HS-27A (cell line): ENCODE measurements at regions not wholly inside any gene's neighbourhood (a gene's known extent, or its start where the extent isn't known, plus 50 kb on each side); places are given as distances from the start of the nearest gene placed in this dataset.

Experiments used
- DNase-seq: peaks from one replicate; pipeline ENCODE4 v3.0.0-alpha.2; 2012; ENCODE audit warnings: low read depth, missing footprints

DNA sequence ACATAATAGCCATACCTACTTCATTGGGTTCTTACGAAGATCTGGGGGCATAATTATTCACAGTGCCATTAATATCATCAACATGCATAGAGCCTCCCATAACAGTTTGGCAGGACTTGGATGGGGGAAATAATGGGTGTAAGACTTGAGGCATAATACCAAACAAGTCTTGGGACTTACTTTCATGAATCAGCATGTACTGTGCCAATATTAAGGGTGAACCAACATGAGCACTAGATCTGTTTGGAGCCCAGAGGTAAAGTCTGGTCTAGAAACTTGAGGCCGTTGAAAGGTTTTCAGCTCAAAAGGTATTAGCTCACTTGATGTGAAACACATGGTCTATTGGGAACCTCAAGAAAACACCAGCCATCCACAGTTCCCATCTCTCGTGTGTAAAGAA is 56.7 kb upstream of the ZC3H11B start:
- DNase-seq = no peak

DNA sequence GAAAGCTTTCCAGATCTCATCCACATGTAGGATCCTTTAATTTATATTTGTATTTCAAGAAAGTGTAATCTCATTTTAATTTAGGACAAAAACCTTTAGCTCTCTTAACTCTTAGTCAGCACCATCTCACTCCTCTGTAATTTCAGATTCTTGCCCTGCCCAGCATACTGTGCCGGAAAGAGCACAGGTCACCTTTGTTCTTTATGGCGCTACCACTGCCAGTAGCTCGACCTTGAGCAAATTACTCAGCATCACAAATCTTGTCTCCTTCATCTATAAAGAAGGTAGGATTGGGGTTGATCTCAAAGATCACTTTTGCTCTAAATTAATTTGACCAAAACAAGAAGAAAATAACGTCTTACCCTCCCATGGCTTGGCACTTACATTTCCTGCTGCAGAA is 56.1 kb upstream of the ZC3H11B start:
- no peak for DNase-seq

DNA sequence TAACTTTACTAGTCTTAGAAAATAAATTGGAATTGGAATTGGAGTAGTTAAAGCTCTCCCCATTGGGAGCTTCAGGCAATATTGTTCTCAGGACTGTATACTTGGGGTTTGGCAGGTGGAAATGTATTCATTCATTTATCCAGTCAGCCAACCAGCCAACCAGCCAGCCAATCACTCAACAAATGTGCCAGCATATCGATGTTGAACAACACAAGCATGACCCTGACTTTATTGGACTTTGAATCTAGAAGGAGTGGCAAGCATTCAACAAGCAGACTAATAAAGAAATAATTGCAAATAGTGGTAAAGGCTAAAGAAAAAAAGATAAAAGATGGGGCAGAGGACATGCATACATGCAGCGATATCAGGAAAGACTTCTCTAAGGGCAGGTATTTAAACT is 55.5 kb upstream of the ZC3H11B start:
- no peak for DNase-seq

- no peak for DNase-seq
These were observed 53.3 kb upstream of the ZC3H11B start for GRCh38 chr1:219666242-219666641.

DNA sequence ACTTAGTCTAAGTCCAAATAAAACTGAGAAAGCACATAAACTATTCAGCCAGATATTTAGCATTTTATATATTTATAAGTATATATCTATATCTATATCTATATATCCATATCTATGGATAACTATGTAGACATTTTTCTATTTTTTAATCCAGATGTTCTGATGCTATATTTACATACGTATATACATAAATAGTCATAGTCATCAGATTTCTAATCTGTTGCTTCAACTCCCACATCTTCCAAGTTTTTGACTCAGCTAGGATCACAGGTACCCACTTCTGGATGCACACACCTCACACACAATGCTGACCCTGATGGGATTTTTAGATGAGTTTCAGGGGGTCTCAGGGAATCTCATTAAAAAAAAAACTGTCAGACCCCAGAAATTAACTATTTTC is 52.2 kb upstream of the ZC3H11B start:
- no peak for DNase-seq

DNA sequence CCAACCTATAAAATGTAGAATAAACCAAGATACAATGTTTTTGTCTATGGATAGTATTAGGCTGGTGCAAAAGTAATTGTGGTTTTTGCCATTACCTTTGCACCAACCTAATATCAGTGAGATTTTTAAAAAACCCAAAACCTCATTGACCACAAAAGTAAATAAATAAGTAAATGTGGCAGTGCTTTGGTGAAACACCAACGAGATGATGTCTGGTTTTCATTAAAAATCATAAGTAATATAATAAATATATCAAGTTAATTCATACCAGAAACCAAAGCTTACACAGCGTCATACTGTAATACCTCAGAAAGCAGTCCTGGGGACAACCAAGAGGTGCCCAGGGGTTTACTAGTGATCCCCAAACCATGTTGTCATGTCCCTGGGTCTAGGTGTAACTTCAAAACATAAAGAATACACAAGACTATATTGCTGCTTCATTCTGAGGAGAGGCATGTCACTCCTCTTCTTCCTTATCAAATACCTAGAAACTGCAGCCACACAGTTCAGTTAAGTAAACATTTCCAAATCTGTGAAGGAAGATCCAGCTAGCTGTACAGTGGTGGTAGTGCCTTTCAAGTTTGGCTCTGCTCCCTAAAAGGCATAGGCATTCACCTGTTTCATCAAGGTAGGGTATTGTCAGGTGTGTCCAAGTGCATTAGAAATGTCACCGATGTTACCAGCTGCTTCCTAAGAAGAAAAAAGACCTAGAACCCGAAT is 51.6 kb upstream of the ZC3H11B start:
- no peak for DNase-seq
